ENCODE measurements at regions not wholly inside any gene's neighbourhood (a gene's known extent, or its start where the extent isn't known, plus 50 kb on each side); places are given as distances from the start of the nearest gene placed in this dataset.

GRCh38 chr6:120735641-120736040 is 598.6 kb downstream of the TBC1D32 start:
- Mint-ChIP-seq H3K27me3 (ENCODE audit: unreplicated experiment) (no peaks in the 10 kb centered on the region), H3K4me1 (ENCODE audit: low read depth, unreplicated experiment) (no peaks in the 10 kb centered on the region), H3K9me3 (ENCODE audit: low read depth, unreplicated experiment) (peaks cover 5% of the 10 kb centered on the region), H3K27ac (ENCODE audit: unreplicated experiment) (no peak overlapping the region), H3K36me3 (ENCODE audit: insufficient read depth, unreplicated experiment) (no peaks in the 10 kb centered on the region), H3K4me3 (ENCODE audit: low read depth, unreplicated experiment) (no peak overlapping the region)
- TF ChIP-seq, protein P1, sequence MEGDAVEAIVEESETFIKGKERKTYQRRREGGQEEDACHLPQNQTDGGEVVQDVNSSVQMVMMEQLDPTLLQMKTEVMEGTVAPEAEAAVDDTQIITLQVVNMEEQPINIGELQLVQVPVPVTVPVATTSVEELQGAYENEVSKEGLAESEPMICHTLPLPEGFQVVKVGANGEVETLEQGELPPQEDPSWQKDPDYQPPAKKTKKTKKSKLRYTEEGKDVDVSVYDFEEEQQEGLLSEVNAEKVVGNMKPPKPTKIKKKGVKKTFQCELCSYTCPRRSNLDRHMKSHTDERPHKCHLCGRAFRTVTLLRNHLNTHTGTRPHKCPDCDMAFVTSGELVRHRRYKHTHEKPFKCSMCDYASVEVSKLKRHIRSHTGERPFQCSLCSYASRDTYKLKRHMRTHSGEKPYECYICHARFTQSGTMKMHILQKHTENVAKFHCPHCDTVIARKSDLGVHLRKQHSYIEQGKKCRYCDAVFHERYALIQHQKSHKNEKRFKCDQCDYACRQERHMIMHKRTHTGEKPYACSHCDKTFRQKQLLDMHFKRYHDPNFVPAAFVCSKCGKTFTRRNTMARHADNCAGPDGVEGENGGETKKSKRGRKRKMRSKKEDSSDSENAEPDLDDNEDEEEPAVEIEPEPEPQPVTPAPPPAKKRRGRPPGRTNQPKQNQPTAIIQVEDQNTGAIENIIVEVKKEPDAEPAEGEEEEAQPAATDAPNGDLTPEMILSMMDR (IDR thresholded peaks at IDR 0.05; ENCODE audit: unreplicated experiment), result no peak
- intact Hi-C loops (cut with micrococcal nuclease; ENCODE audit: unreplicated experiment), result no loop called here
- no peak for DNase-seq
- no TSS peak for BruUV-seq (replicated peaks)
- CTCF ChIA-PET, result no interaction called here

GRCh38 chr6:120711255-120711654 is 623.0 kb downstream of the TBC1D32 start:
- no peak for DNase-seq
- no peak overlapping the region for H3K4me3 Mint-ChIP-seq (ENCODE audit: low read depth, unreplicated experiment)
- TF ChIP-seq, protein P1 (IDR thresholded peaks at IDR 0.05; ENCODE audit: unreplicated experiment), result no peak
- no peaks in the 10 kb centered on the region for H3K27me3 Mint-ChIP-seq (ENCODE audit: unreplicated experiment)
- intact Hi-C loops (cut with micrococcal nuclease; ENCODE audit: unreplicated experiment), result no loop called here
- CTCF ChIA-PET, result interaction anchor here (0.6 kb wide), 1 partner anchor 1450 kb away, joined by 3 read pairs; no protein-coding TSS in a partner anchor
- peaks cover 9% of the 10 kb centered on the region for H3K9me3 Mint-ChIP-seq (ENCODE audit: low read depth, unreplicated experiment)
- no peaks in the 10 kb centered on the region for H3K4me1 Mint-ChIP-seq (ENCODE audit: low read depth, unreplicated experiment)
- BruUV-seq (replicated peaks), result no TSS peak
- no peak overlapping the region for H3K27ac Mint-ChIP-seq (ENCODE audit: unreplicated experiment)
- H3K36me3 Mint-ChIP-seq (ENCODE audit: insufficient read depth, unreplicated experiment), result no peaks in the 10 kb centered on the region

GRCh38 chr6:120700001-120700400 is 634.3 kb downstream of the TBC1D32 start:
- Mint-ChIP-seq H3K27me3 (ENCODE audit: unreplicated experiment) (no peaks in the 10 kb centered on the region), H3K36me3 (ENCODE audit: insufficient read depth, unreplicated experiment) (no peaks in the 10 kb centered on the region), H3K4me3 (ENCODE audit: low read depth, unreplicated experiment) (no peak overlapping the region), H3K27ac (ENCODE audit: unreplicated experiment) (no peak overlapping the region), H3K4me1 (ENCODE audit: low read depth, unreplicated experiment) (no peaks in the 10 kb centered on the region), H3K9me3 (ENCODE audit: low read depth, unreplicated experiment) (peaks cover 14% of the 10 kb centered on the region)
- TF ChIP-seq, protein P1 (IDR thresholded peaks at IDR 0.05; ENCODE audit: unreplicated experiment), result no peak
- CTCF ChIA-PET, result no interaction called here
- BruUV-seq (replicated peaks), result no TSS peak
- no peak for DNase-seq
- intact Hi-C loops (cut with micrococcal nuclease; ENCODE audit: unreplicated experiment), result no loop called here

GRCh38 chr6:120686492-120686891 is 647.8 kb downstream of the TBC1D32 start:
- TF ChIP-seq, protein P1 (IDR thresholded peaks at IDR 0.05; ENCODE audit: unreplicated experiment), result no peak
- Mint-ChIP-seq H3K36me3 (ENCODE audit: insufficient read depth, unreplicated experiment) (no peaks in the 10 kb centered on the region), H3K27ac (ENCODE audit: unreplicated experiment) (no peak overlapping the region), H3K9me3 (ENCODE audit: low read depth, unreplicated experiment) (no peaks in the 10 kb centered on the region), H3K27me3 (ENCODE audit: unreplicated experiment) (no peaks in the 10 kb centered on the region), H3K4me3 (ENCODE audit: low read depth, unreplicated experiment) (no peak overlapping the region), H3K4me1 (ENCODE audit: low read depth, unreplicated experiment) (no peaks in the 10 kb centered on the region)
- CTCF ChIA-PET, result no interaction called here
- no peak for DNase-seq
- intact Hi-C loops (cut with micrococcal nuclease; ENCODE audit: unreplicated experiment), result no loop called here
- BruUV-seq (replicated peaks), result no TSS peak

All from Calu3 (cell line).